Coronary artery (tissue), 2 donors: ENCODE measurements at regions not wholly inside any gene's neighbourhood (a gene's known extent, or its start where the extent isn't known, plus 50 kb on each side); places are given as distances from the start of the nearest gene placed in this dataset.

Experiments used
- DNase-seq: peaks from one replicate; pipeline ENCODE4 v3.0.0-alpha.2; 2017; ENCODE audit warnings: low spot score
- H3K27ac ChIP-seq, 2 donors: fragments of 200-600 bp; sonication (generic); one replicate each; pipeline ENCODE4 v1.5.1; 2016 to 2019
- H3K4me3 ChIP-seq: fragments of 200-600 bp; sonication (generic); 2 replicates; pipeline ENCODE4 v1.5.1; 2016; ENCODE audit warnings: mild to moderate bottlenecking, moderate library complexity
- TF ChIP-seq, protein P1 (sequence below): fragments of 200-600 bp; sonication (generic); IDR thresholded peaks from one replicate; pipeline ENCODE4 v1.5.1; 2019; ENCODE audit warnings: antibody characterized with exemption

DNA sequence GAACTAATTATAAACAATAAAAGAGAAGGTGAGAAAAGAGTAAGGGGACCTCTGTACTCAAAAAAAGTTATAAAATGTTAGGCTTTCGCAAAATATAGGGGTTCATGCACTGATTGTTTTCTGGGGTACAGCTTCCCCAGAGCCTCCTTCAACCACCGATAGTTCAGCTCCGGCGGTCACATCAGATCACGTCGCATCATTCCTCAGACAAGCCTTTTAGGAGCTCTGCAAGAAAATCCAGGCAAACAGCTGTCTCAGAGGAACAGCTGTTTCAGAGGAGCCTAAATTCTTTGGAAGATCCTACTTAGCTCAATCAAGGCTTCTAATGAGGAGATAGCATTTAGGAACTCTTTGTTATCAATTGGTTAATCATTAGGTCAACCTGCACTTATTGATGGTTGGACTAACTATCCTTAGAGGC lies 78.7 kb downstream of the MYCN start:
- Histone ChIP-seq H3K27ac (no peak overlapping the region), H3K4me3 (no peak overlapping the region)
- no peak for DNase-seq
- TF ChIP-seq, protein P1, sequence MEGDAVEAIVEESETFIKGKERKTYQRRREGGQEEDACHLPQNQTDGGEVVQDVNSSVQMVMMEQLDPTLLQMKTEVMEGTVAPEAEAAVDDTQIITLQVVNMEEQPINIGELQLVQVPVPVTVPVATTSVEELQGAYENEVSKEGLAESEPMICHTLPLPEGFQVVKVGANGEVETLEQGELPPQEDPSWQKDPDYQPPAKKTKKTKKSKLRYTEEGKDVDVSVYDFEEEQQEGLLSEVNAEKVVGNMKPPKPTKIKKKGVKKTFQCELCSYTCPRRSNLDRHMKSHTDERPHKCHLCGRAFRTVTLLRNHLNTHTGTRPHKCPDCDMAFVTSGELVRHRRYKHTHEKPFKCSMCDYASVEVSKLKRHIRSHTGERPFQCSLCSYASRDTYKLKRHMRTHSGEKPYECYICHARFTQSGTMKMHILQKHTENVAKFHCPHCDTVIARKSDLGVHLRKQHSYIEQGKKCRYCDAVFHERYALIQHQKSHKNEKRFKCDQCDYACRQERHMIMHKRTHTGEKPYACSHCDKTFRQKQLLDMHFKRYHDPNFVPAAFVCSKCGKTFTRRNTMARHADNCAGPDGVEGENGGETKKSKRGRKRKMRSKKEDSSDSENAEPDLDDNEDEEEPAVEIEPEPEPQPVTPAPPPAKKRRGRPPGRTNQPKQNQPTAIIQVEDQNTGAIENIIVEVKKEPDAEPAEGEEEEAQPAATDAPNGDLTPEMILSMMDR: no peak

DNA sequence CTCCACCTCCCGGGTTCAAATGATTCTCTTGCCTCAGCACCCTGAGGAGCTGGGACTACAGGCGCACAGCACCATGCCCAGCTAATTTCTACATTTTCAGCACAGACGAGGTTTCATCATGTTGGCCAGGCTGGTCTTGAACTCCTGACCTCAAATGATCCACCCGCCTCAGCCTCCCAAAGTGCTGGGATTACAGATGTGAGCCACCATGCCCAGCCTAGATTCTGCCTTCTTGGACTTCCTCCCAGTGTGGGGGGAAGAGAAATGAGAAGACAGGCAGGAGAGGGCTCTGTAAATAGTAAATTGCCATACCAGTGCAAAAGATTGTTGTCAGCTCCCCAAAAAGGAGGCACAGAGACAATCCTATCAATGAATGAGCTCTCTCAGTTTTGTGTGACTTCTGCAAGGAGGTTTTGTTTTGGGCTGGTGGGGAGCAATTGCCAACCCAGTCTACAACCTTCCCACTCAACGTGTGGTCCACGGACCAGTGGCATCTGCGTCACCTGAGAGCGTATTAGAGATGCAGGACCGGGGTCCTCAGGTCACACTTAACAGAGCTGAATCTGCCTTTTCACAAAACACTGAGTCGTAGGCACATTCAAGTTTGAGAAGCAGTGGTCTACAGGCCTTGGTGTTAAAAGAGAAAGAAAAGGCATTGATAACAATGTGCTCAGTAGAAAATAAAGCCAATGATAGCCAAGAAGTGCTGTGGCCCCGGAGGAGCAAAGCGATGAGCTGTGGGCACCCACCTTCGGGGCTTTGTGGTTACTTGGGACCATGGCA lies 78.1 kb downstream of the MYCN start:
- H3K4me3 ChIP-seq: no peak overlapping the region
- no peak for DNase-seq
- H3K27ac ChIP-seq: no peak overlapping the region
- TF ChIP-seq, protein P1: no peak

DNA sequence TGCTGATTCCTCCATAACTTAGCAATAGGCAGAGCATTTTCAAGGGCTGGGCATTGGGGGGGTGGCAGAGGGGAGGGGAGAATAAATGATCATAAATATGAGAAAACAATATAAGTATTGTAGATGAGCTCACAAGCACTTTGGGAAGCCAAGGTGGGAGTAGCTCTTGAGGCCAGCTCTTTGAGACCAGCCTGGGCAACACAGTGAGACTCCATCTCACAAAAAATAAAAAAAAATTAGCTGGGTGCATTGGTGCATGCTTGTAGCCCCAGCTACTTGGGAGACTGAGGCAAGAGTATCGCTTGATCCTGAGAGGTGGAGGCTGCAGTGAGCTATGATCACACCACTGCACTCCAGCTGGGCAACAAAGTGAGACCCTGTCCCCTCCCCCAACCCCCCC lies 75.9 kb downstream of the MYCN start:
- Histone ChIP-seq H3K4me3 (no peak overlapping the region), H3K27ac (no peak overlapping the region)
- TF ChIP-seq, protein P1: no peak
- DNase-seq: no peak

DNA sequence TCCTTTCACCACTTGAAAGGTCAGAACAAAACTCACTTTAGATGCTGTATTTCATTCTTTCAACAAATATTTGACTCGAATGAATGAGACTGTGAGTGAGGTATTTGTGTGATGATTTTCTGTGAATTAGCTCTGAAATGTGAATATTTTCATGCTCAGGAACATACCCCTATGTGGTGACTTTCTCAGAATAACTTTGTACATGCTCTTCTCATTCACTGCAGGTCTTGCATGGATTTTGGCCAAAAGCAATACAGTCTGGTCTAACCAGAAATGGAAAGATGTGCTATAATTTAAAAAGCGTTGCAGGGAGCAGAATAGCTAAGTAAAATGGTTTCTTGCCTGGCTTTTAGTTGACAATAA lies 75.5 kb downstream of the MYCN start:
- DNase-seq: no peak
- TF ChIP-seq, protein P1: no peak
- H3K27ac ChIP-seq: no peak overlapping the region
- no peak overlapping the region for H3K4me3 ChIP-seq

DNA sequence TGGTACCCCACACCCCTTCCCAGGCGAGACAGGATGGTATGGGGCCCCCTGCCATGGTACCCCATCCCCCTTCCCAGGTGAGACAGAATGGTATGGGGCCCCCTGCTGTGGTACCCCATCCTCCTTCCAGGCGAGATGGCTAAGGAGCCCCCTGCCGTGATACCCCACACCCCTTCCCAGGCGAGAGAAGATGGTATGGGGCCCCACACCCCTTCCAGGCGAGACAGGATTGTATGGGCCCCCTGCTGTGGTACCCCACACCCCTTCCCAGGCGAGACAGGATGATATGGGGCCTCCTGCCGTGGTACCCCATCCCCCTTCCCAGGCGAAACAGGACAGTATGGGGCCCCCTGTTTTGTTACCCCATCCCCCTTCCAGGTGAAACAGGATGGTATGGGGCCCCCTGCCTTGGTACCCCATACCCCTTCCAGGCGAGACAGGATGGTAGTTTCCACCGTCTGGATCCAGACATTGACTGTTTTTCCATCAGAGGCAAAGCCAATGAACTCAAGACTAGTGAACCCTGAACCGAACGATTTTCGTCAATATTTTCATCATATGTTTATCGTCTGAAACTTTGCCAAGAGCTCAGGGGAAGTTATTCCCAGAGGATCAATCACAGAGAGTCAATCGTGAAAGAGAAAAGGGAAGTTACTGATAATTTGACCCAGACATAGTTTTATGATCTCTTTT lies 75.0 kb downstream of the MYCN start:
- no peak for DNase-seq
- TF ChIP-seq, protein P1: no peak
- Histone ChIP-seq H3K27ac (no peak overlapping the region), H3K4me3 (no peak overlapping the region)

DNA sequence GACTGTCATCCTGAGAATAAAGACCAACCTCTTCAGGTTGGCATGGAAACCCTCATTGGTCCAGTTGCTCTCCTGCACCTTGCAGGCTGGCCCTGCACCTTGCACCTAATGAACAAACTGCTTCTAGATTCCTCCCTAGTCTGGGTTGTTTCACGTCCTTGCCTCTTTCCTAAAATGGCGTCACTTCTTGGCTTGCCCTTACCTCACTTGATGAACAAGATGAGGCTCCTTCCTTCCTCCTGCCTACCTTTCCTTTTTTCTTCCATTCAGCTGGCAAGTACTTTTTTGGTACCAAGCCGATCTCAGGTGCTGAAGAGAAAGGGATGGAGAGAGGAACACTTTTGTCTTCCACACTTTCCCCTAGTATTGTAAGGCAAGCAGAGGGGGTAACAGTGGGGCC lies 74.5 kb downstream of the MYCN start:
- Histone ChIP-seq H3K4me3 (no peak overlapping the region), H3K27ac (no peak overlapping the region)
- TF ChIP-seq, protein P1: no peak
- no peak for DNase-seq
